H7 (cell line): ENCODE measurements at regions not wholly inside any gene's neighbourhood (a gene's known extent, or its start where the extent isn't known, plus 50 kb on each side); places are given as distances from the start of the nearest gene placed in this dataset.
"Not testable (repeated sequence)": the region's sequence is repeated elsewhere in the genome, so short reads cannot be mapped to it uniquely, and the experiment has no call there.

Experiments
- DNase-seq: peaks from one replicate; pipeline ENCODE4 v3.0.0; 2012
- H3K27me3 ChIP-seq: 2 replicates; pipeline ENCODE4 v1.6.0; 2011; ENCODE audit warnings: mild to moderate bottlenecking, low read length; ENCODE audit not compliant: control insufficient read depth, insufficient read depth
- H3K36me3 ChIP-seq: replicated peaks from 2 replicates; pipeline ENCODE4 v1.5.1; 2011; ENCODE audit warnings: low read length; ENCODE audit not compliant: control insufficient read depth, insufficient read depth
- H3K4me3 ChIP-seq: 2 replicates; pipeline ENCODE4 v1.5.1; 2011; ENCODE audit warnings: low read depth, mild to moderate bottlenecking, control low read depth, low read length, moderate library complexity; ENCODE audit not compliant: insufficient read depth

- Histone ChIP-seq H3K4me3 (no peak overlapping the region), H3K27me3 (no peaks in the 10 kb centered on the region), H3K36me3 (no peaks in the 10 kb centered on the region)
- no peak for DNase-seq
These were observed 397.9 kb upstream of the ADGRB3 start for GRCh38 chr6:68237205-68237604.

DNA sequence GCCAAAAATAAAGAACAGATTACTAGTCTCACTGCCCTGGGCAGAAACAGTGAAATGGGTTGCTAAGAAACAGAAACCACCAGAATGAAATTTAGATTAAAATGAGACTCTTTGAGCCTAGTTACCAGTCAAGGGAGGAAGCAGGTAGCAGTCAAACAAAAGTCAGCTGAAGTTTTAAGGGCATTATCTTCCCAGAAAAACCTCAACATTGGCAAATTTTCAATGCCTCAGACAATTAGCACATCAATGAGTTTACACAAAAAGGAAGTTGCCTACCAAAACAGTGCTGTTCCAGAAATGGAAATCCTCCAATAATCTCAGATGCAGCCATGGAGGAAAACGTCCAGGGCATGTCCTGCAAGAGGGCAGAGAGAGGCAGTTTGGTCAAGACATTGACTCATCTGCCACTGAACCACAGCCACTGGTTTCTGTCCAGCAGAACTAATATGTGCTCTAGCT lies 399.7 kb upstream of the ADGRB3 start:
- Histone ChIP-seq H3K36me3 (no peaks in the 10 kb centered on the region), H3K4me3 (no peak overlapping the region), H3K27me3 (no peaks in the 10 kb centered on the region)
- DNase-seq = no peak

DNA sequence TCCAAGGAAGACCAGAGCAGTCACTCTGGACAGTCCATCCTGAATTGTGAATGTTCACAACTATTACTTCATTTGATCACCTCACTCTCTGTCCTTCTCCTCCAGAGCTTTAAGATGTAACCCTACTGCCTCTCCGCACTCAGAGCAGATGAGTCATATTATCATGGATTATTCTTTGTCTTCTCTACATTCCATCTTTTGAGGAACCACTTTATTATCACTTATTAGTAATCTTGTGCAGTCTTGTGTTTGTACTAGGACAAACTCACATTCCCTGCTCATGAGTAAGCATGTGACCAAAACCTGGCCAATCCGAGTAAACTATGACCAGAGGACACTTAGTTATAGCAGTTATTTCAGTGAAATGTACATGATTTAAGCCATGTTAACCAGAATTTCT lies 401.5 kb upstream of the ADGRB3 start:
- Histone ChIP-seq H3K36me3 (no peaks in the 10 kb centered on the region), H3K27me3 (no peaks in the 10 kb centered on the region), H3K4me3 (no peak overlapping the region)
- DNase-seq = no peak

GRCh38 chr6:68229566-68229965 lies 405.5 kb upstream of the ADGRB3 start:
- no peak for DNase-seq
- Histone ChIP-seq H3K4me3 (no peak overlapping the region), H3K36me3 (no peaks in the 10 kb centered on the region), H3K27me3 (no peaks in the 10 kb centered on the region)

DNA sequence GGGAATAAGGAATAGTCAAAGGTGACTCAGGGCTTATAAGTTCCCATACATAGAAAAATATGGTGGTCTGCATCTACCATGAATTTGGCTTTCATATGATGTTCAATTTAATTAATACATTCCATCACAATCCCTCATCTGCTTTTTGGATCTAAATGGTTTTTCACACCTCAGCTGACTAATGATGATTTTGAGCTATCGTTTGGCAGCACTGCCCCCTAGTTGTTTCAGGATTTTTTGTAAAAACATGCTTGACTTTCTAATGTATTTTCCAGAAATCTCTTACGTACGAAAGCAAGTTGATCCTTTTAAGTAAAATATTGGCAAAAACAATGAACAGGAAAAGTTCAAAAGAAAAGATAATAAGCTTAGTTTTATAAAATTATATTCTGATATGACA lies 408.6 kb upstream of the ADGRB3 start:
- DNase-seq = no peak
- Histone ChIP-seq H3K27me3 (no peaks in the 10 kb centered on the region), H3K4me3 (no peak overlapping the region), H3K36me3 (no peaks in the 10 kb centered on the region)

DNA sequence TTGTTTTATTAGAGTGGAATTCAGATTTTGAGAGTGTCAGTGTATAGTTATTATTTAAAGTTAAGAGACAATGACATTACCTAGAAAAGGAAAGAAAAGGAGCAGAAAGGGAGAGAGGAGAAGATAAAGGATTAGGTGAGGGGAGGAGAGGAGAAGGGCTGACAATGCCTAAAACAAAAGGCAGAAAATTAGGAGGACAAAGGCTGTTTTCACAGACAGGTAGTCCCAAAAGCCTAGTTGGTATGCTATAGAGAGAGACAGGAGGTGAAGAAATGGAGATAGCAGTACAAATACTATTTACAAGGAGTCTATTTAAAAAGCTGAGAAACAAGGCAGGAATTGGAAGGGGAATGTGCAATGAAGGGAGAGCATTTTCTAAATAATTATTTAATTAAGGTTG lies 409.4 kb upstream of the ADGRB3 start:
- H3K4me3 ChIP-seq = no peak overlapping the region
- DNase-seq = no peak
- no peaks in the 10 kb centered on the region for H3K27me3 ChIP-seq
- no peaks in the 10 kb centered on the region for H3K36me3 ChIP-seq

GRCh38 chr6:68211242-68211795 lies 423.8 kb upstream of the ADGRB3 start:
- DNase-seq = no peak
- no peak overlapping the region for H3K4me3 ChIP-seq
- no peaks in the 10 kb centered on the region for H3K27me3 ChIP-seq

GRCh38 chr6:68207612-68208011 lies 427.5 kb upstream of the ADGRB3 start:
- H3K4me3 ChIP-seq, H3K27me3 ChIP-seq, H3K36me3 ChIP-seq, DNase-seq: not testable (repeated sequence)

More at GRCh38 chr6:68211242-68211795, 423.8 kb upstream of the ADGRB3 start:
- H3K36me3 ChIP-seq = no peaks in the 10 kb centered on the region

GRCh38 chr6:68200929-68201328 lies 434.2 kb upstream of the ADGRB3 start:
- DNase-seq = no peak
- Histone ChIP-seq H3K27me3 (no peaks in the 10 kb centered on the region), H3K36me3 (no peaks in the 10 kb centered on the region), H3K4me3 (no peak overlapping the region)

- H3K4me3 ChIP-seq = no peak overlapping the region
- no peaks in the 10 kb centered on the region for H3K27me3 ChIP-seq
- no peaks in the 10 kb centered on the region for H3K36me3 ChIP-seq
- no peak for DNase-seq
These were observed 437.7 kb upstream of the ADGRB3 start for GRCh38 chr6:68197356-68197755.

DNA sequence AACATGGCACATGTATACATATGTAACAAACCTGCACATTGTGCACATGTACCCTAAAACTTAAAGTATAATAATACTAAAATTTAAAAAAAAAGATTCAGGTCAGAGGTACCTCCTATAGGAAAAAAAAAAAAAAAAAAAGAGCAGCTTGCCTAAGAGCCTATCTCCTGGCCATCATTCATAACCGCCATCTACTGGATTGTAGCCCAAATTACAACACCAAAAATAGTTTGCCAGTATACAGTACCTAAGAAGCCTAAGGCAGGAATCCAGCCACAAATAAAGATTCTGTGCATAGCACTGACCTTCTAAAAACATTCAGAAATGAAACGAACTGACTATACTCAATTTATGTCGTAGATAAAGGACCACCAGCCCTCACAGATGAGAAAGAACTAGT lies 438.4 kb upstream of the ADGRB3 start:
- Histone ChIP-seq H3K4me3 (no peak overlapping the region), H3K36me3 (no peaks in the 10 kb centered on the region), H3K27me3 (no peaks in the 10 kb centered on the region)
- no peak for DNase-seq

DNA sequence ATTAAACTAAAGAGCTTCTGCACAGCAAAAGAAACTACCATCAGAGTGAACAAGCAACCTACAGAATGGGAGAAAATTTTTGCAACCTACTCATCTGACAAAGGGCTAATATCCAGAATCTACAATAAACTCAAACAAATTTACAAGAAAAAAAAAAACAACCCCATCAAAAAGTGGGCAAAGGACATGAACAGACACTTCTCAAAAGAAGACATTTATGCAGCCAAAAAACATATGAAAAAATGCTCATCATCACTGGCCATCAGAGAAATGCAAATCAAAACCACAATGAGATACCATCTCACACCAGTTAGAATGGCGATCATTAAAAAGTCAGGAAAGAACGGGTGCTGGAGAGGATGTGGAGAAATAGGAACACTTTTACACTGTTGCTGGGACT lies 439.3 kb upstream of the ADGRB3 start:
- not testable (repeated sequence) for DNase-seq, H3K27me3 ChIP-seq, H3K36me3 ChIP-seq, H3K4me3 ChIP-seq

- Histone ChIP-seq H3K36me3 (no peaks in the 10 kb centered on the region), H3K4me3 (no peak overlapping the region), H3K27me3 (no peaks in the 10 kb centered on the region)
- DNase-seq = no peak
These were observed 440.1 kb upstream of the ADGRB3 start for GRCh38 chr6:68194846-68195478.

DNA sequence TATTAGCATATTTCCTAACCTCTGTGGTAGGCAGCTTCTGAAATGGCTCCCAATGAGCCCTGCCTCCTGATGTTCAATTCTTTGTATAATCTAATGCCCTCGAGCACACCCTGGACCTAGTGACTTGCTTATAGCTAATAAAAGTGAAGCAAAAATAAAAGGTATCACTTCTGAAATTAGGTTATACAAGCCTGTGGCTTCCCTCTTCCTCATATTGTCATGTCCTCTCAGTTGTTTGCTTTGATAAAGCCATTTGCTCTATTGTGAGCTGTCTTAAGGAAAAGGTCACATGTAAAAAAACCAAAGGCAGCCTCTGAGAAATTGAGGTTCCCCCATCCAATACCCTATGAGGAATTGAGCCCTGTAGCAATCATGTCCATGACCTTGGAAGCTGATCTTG lies 442.1 kb upstream of the ADGRB3 start:
- DNase-seq = no peak
- no peaks in the 10 kb centered on the region for H3K27me3 ChIP-seq
- H3K36me3 ChIP-seq = no peaks in the 10 kb centered on the region
- no peak overlapping the region for H3K4me3 ChIP-seq

DNA sequence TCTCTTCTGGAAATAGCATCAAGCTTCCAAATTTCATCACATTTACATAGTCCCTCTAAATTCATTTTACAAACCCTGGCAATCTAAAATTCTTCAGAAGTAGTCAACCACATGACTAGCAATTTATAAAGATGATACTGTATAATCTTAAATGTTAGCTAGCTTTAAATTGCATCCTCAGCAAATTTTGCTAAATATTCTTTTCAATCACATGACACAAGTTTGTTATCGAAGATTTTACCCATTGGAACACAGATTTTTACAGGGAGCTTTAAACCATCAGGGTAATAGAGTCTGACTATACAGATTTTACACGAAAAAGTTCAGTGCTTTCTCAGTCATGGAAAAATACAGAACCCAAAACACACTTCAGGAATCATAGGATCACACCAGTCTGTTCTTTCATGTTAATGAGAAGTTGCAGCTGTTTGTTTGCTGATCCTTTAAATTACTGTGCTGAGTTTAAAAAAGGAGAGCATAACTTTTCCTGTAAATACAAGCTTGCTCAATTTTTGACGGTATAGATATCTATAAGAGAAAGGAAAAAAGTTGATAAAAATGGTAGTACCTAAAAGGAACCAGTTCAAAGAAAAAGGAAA lies 445.8 kb upstream of the ADGRB3 start:
- H3K27me3 ChIP-seq = peaks cover 8% of the 10 kb centered on the region
- no peak for DNase-seq
- H3K36me3 ChIP-seq = no peaks in the 10 kb centered on the region
- H3K4me3 ChIP-seq = no peak overlapping the region
